ENCODE measurements at regions not wholly inside any gene's neighbourhood (a gene's known extent, or its start where the extent isn't known, plus 50 kb on each side); places are given as distances from the start of the nearest gene placed in this dataset.
"Not testable (repeated sequence)": the region's sequence is repeated elsewhere in the genome, so short reads cannot be mapped to it uniquely, and the experiment has no call there.

GRCh38 chr22:26945565-26945964, 288.2 kb downstream of the MIAT start:
- no peak overlapping the region for H3K9ac ChIP-seq (ENCODE audit: insufficient read depth in 1 of 2, low read length in 2 of 2)
- WGBS, 2 donors = 79 to 94% methylated on average over 1 of the region's 1 CpG
- H3K27ac ChIP-seq (ENCODE audit: low read depth in 1 of 2, low read length in 1 of 2) = no peak overlapping the region
- H3K9me3 ChIP-seq (ENCODE audit: control insufficient read depth in 4 of 4, insufficient read depth in 3 of 4, low read length in 3 of 4) = peaks cover 0 to 2% (median 0%) of the 10 kb centered on the region in 4 donors
- DNase-seq (no peak), ATAC-seq (ENCODE audit: insufficient read depth, low FRiP score) (no peak)
- no peaks in the 10 kb centered on the region for H3K27me3 ChIP-seq (ENCODE audit: control insufficient read depth in 3 of 3, insufficient read depth in 3 of 3, low read length in 2 of 3)
- no peak overlapping the region for H3K4me3 ChIP-seq
- TF ChIP-seq CTCF (IDR thresholded peaks at IDR 0.05; ENCODE audit: control extremely low read depth, extremely low read depth) = no peak
- H3K4me1 ChIP-seq (ENCODE audit: control insufficient read depth in 5 of 5, insufficient read depth in 5 of 5, low read length in 5 of 5) = no peaks in the 10 kb centered on the region
- no peaks in the 10 kb centered on the region for H3K36me3 ChIP-seq (ENCODE audit: control insufficient read depth in 4 of 4, insufficient read depth in 4 of 4, low read length in 4 of 4)

GRCh38 chr22:26949193-26949592, 291.8 kb downstream of the MIAT start:
- 34 to 47% methylated on average over 3 of the region's 3 CpGs for WGBS, 2 donors
- ATAC-seq (ENCODE audit: insufficient read depth, low FRiP score) = no peak
- Histone ChIP-seq H3K27me3 (ENCODE audit: control insufficient read depth in 3 of 3, insufficient read depth in 3 of 3, low read length in 2 of 3) (peaks cover 0 to 29% (median 23%) of the 10 kb centered on the region in 3 donors), H3K4me1 (ENCODE audit: control insufficient read depth in 5 of 5, insufficient read depth in 5 of 5, low read length in 5 of 5) (peaks cover 0 to 4% (median 0%) of the 10 kb centered on the region in 5 donors), H3K9ac (ENCODE audit: insufficient read depth in 1 of 2, low read length in 2 of 2) (no peak overlapping the region), H3K9me3 (ENCODE audit: control insufficient read depth in 4 of 4, insufficient read depth in 3 of 4, low read length in 3 of 4) (peaks cover 0 to 2% (median 0%) of the 10 kb centered on the region in 4 donors), H3K27ac (ENCODE audit: low read depth in 1 of 2, low read length in 1 of 2) (no peak overlapping the region), H3K4me3 (no peak overlapping the region), H3K36me3 (ENCODE audit: control insufficient read depth in 4 of 4, insufficient read depth in 4 of 4, low read length in 4 of 4) (no peaks in the 10 kb centered on the region)
- TF ChIP-seq CTCF (IDR thresholded peaks at IDR 0.05; ENCODE audit: control extremely low read depth, extremely low read depth) = no peak
- peak; percentile 41 to 62 (median 44) for DNase-seq

GRCh38 chr22:26951139-26951538, 293.8 kb downstream of the MIAT start:
- not testable (repeated sequence) for H3K27ac ChIP-seq (ENCODE audit: low read depth in 1 of 2, low read length in 1 of 2); H3K9me3 ChIP-seq (ENCODE audit: control insufficient read depth in 4 of 4, insufficient read depth in 3 of 4, low read length in 3 of 4); DNase-seq; ATAC-seq (ENCODE audit: insufficient read depth, low FRiP score); H3K9ac ChIP-seq (ENCODE audit: insufficient read depth in 1 of 2, low read length in 2 of 2); H3K36me3 ChIP-seq (ENCODE audit: control insufficient read depth in 4 of 4, insufficient read depth in 4 of 4, low read length in 4 of 4); H3K4me1 ChIP-seq (ENCODE audit: control insufficient read depth in 5 of 5, insufficient read depth in 5 of 5, low read length in 5 of 5); H3K4me3 ChIP-seq
- WGBS, 2 donors = 96% methylated on average over 3 of the region's 3 CpGs
- peaks cover 4 to 35% (median 35%) of the 10 kb centered on the region in 3 donors for H3K27me3 ChIP-seq (ENCODE audit: control insufficient read depth in 3 of 3, insufficient read depth in 3 of 3, low read length in 2 of 3)

- H3K4me1 ChIP-seq (ENCODE audit: control insufficient read depth in 5 of 5, insufficient read depth in 5 of 5, low read length in 5 of 5) = peaks cover 0 to 13% (median 0%) of the 10 kb centered on the region in 5 donors
- no peaks in the 10 kb centered on the region for H3K9me3 ChIP-seq (ENCODE audit: control insufficient read depth in 4 of 4, insufficient read depth in 3 of 4, low read length in 3 of 4)
- no peak overlapping the region for H3K27ac ChIP-seq (ENCODE audit: low read depth in 1 of 2, low read length in 1 of 2)
- no peak overlapping the region for H3K4me3 ChIP-seq
- DNase-seq (no peak), ATAC-seq (ENCODE audit: insufficient read depth, low FRiP score) (no peak)
- peaks cover 4 to 40% (median 35%) of the 10 kb centered on the region in 3 donors for H3K27me3 ChIP-seq (ENCODE audit: control insufficient read depth in 3 of 3, insufficient read depth in 3 of 3, low read length in 2 of 3)
- no peak overlapping the region for H3K9ac ChIP-seq (ENCODE audit: insufficient read depth in 1 of 2, low read length in 2 of 2)
- no peak for TF ChIP-seq CTCF (IDR thresholded peaks at IDR 0.05; ENCODE audit: control extremely low read depth, extremely low read depth)
- WGBS, 2 donors = 26 to 33% methylated on average over 4 of the region's 4 CpGs
- no peaks in the 10 kb centered on the region for H3K36me3 ChIP-seq (ENCODE audit: control insufficient read depth in 4 of 4, insufficient read depth in 4 of 4, low read length in 4 of 4)
Observed at GRCh38 chr22:26952004-26952403, 294.6 kb downstream of the MIAT start.

Measured in lung (tissue), 11 donors.